ENCODE measurements at regions not wholly inside any gene's neighbourhood (a gene's known extent, or its start where the extent isn't known, plus 50 kb on each side); places are given as distances from the start of the nearest gene placed in this dataset.

DNA sequence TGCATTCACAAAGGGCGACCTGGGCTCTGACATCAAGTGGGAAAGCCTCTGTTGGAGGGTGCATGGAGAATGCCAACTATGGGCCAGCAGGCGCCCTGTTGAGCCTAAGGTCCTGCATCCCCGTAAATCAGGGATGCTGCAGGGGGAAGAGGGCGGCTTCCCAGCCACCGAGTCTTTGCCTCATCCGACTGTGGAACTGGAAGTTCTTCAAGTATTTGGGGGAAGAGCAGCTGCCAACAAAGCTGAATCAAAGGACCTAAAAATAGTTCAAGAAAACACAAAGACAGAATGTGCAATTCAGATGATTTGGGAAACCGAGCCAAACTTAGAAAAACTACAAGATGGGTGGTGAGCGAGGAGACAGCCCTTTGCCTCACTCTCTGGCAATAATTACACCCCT is 281.1 kb upstream of the MGAT5 start:
- Histone ChIP-seq H3K4me1 (ENCODE audit: control insufficient read depth in 2 of 2, insufficient read depth in 2 of 2, low read length in 2 of 2) (peaks cover 27 to 29% of the 10 kb centered on the region in 2 donors), H4K20me1 (ENCODE audit: control insufficient read depth, insufficient read depth, low read length, poor library complexity, severe bottlenecking) (no peaks in the 10 kb centered on the region), H3K27ac (ENCODE audit: low read length in 2 of 2) (no peak overlapping the region), H2AFZ (ENCODE audit: insufficient read depth, low read depth, low read length, poor library complexity, severe bottlenecking) (no peak overlapping the region), H3K27me3 (replicated peaks in 1 of 4; ENCODE audit: control extremely low read depth in 1 of 4, control insufficient read depth in 3 of 4, insufficient read depth in 4 of 4, low read length in 3 of 4) (no peaks in the 10 kb centered on the region), H3K79me2 (ENCODE audit: control insufficient read depth, insufficient read depth, low read length) (no peaks in the 10 kb centered on the region), H3K9me3 (ENCODE audit: control extremely low read depth in 1 of 3, control insufficient read depth in 2 of 3, insufficient read depth in 1 of 3, low read length in 2 of 3) (no peaks in the 10 kb centered on the region), H3K4me3 (ENCODE audit: control extremely low read depth in 1 of 5, extremely low read depth in 1 of 5, insufficient read depth in 1 of 5, low read depth in 2 of 5, low read length in 4 of 5) (no peak overlapping the region), H3K4me2 (replicated peaks; ENCODE audit: low read depth, low read length, poor library complexity, severe bottlenecking) (no peak overlapping the region), H3K36me3 (replicated peaks in 1 of 2; ENCODE audit: control extremely low read depth in 1 of 2, control insufficient read depth in 1 of 2, extremely low read depth in 1 of 2, insufficient read depth in 2 of 2, low read length in 1 of 2) (no peaks in the 10 kb centered on the region), H3K9ac (ENCODE audit: low read length) (no peak overlapping the region)
- POLR2A ChIA-PET: no interaction called here
- H3K4me1 Mint-ChIP-seq: peaks cover 38% of the 10 kb centered on the region
- TF ChIP-seq, protein P1, sequence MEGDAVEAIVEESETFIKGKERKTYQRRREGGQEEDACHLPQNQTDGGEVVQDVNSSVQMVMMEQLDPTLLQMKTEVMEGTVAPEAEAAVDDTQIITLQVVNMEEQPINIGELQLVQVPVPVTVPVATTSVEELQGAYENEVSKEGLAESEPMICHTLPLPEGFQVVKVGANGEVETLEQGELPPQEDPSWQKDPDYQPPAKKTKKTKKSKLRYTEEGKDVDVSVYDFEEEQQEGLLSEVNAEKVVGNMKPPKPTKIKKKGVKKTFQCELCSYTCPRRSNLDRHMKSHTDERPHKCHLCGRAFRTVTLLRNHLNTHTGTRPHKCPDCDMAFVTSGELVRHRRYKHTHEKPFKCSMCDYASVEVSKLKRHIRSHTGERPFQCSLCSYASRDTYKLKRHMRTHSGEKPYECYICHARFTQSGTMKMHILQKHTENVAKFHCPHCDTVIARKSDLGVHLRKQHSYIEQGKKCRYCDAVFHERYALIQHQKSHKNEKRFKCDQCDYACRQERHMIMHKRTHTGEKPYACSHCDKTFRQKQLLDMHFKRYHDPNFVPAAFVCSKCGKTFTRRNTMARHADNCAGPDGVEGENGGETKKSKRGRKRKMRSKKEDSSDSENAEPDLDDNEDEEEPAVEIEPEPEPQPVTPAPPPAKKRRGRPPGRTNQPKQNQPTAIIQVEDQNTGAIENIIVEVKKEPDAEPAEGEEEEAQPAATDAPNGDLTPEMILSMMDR (IDR thresholded peaks at IDR 0.05): no peak
- no peak for TF ChIP-seq EZH2 (IDR thresholded peaks at IDR 0.05; ENCODE audit: borderline replicate concordance, insufficient read depth, low read depth, low read length, poor library complexity, severe bottlenecking)
- WGBS (ENCODE audit: insufficient coverage): 97% methylated on average over 8 of the region's 8 CpGs
- ATAC-seq (ENCODE audit: low read depth) (no peak), DNase-seq (no peak)
- CTCF ChIA-PET: no interaction called here
- intact Hi-C loops (cut with micrococcal nuclease): no loop called here
- no peak overlapping the region for H3K4me3 Mint-ChIP-seq
- no peaks in the 10 kb centered on the region for H3K9me3 Mint-ChIP-seq (ENCODE audit: insufficient read depth)
- no peak overlapping the region for H3K27ac Mint-ChIP-seq
- H3K27me3 Mint-ChIP-seq: peaks cover 13% of the 10 kb centered on the region

- DNase-seq: no peak
- no peak for TF ChIP-seq EZH2 (IDR thresholded peaks at IDR 0.05; ENCODE audit: borderline replicate concordance, insufficient read depth, low read depth, low read length, poor library complexity, severe bottlenecking)
- TF ChIP-seq, protein P1 (IDR thresholded peaks at IDR 0.05): no peak
- H3K9me3 Mint-ChIP-seq (ENCODE audit: insufficient read depth): no peaks in the 10 kb centered on the region
- intact Hi-C loops (cut with micrococcal nuclease): no loop called here
- ChIA-PET CTCF (interaction anchor here (1.2 kb wide), 1 partner anchor 87 kb away, joined by 3 read pairs; no protein-coding TSS in a partner anchor), POLR2A (no interaction called here)
- Histone ChIP-seq H3K36me3 (replicated peaks in 1 of 2; ENCODE audit: control extremely low read depth in 1 of 2, control insufficient read depth in 1 of 2, extremely low read depth in 1 of 2, insufficient read depth in 2 of 2, low read length in 1 of 2) (no peaks in the 10 kb centered on the region), H3K79me2 (ENCODE audit: control insufficient read depth, insufficient read depth, low read length) (no peaks in the 10 kb centered on the region), H3K4me2 (replicated peaks; ENCODE audit: low read depth, low read length, poor library complexity, severe bottlenecking) (no peak overlapping the region), H4K20me1 (ENCODE audit: control insufficient read depth, insufficient read depth, low read length, poor library complexity, severe bottlenecking) (no peaks in the 10 kb centered on the region), H3K9me3 (ENCODE audit: control extremely low read depth in 1 of 3, control insufficient read depth in 2 of 3, insufficient read depth in 1 of 3, low read length in 2 of 3) (peaks cover 0 to 3% (median 0%) of the 10 kb centered on the region in 3 donors), H3K27ac (ENCODE audit: low read length in 2 of 2) (no peak overlapping the region), H3K4me1 (ENCODE audit: control insufficient read depth in 2 of 2, insufficient read depth in 2 of 2, low read length in 2 of 2) (peaks cover 14 to 17% of the 10 kb centered on the region in 2 donors), H3K9ac (ENCODE audit: low read length) (no peak overlapping the region), H3K4me3 (ENCODE audit: control extremely low read depth in 1 of 5, extremely low read depth in 1 of 5, insufficient read depth in 1 of 5, low read depth in 2 of 5, low read length in 4 of 5) (no peak overlapping the region), H3K27me3 (replicated peaks in 1 of 4; ENCODE audit: control extremely low read depth in 1 of 4, control insufficient read depth in 3 of 4, insufficient read depth in 4 of 4, low read length in 3 of 4) (no peaks in the 10 kb centered on the region), H2AFZ (ENCODE audit: insufficient read depth, low read depth, low read length, poor library complexity, severe bottlenecking) (no peak overlapping the region)
- H3K27ac Mint-ChIP-seq: no peak overlapping the region
- H3K4me1 Mint-ChIP-seq: peaks cover 27% of the 10 kb centered on the region
- WGBS (ENCODE audit: insufficient coverage): no CpG with 5 or more reads among the region's 1 CpG
- no peak for ATAC-seq (ENCODE audit: low read depth)
- peaks cover 13% of the 10 kb centered on the region for H3K27me3 Mint-ChIP-seq
- no peak overlapping the region for H3K4me3 Mint-ChIP-seq
Measured at GRCh38 chr2:133974353-133974752, 279.5 kb upstream of the MGAT5 start.
